Thyroid gland (tissue), 4 donors: ENCODE measurements at regions not wholly inside any gene's neighbourhood (a gene's known extent, or its start where the extent isn't known, plus 50 kb on each side); places are given as distances from the start of the nearest gene placed in this dataset.

Source experiments
- DNase-seq, 2 donors: peaks; one replicate each; pipeline ENCODE4 v3.0.0-alpha.2; 2019
- H3K27ac ChIP-seq, 3 donors: fragments of 200-600 bp; sonication (generic); 1 replicate in 2 of 3; 2 replicates in 1 of 3; pipeline ENCODE4 v1.5.1; 2016 to 2019; ENCODE audit warnings: mild to moderate bottlenecking in 1 of 3, moderate library complexity in 1 of 3
- H3K27me3 ChIP-seq: fragments of 200-600 bp; sonication (generic); one replicate; pipeline ENCODE4 v1.5.1; 2019
- H3K36me3 ChIP-seq, 2 donors: fragments of 200-600 bp; sonication (generic); one replicate each; pipeline ENCODE4 v1.5.1; 2016 to 2019
- H3K4me1 ChIP-seq, 2 donors: fragments of 200-600 bp; sonication (generic); one replicate each; pipeline ENCODE4 v1.5.1; 2017 to 2019
- H3K4me3 ChIP-seq, 3 donors: fragments of 200-600 bp; sonication (generic); replicated peaks in 1 of 3; 1 replicate in 2 of 3; 2 replicates in 1 of 3; pipeline ENCODE4 v1.5.1; 2016; ENCODE audit warnings: mild to moderate bottlenecking in 1 of 3
- H3K9me3 ChIP-seq: fragments of 200-600 bp; sonication (generic); one replicate; pipeline ENCODE4 v1.5.1; 2017
- CTCF ChIP-seq, 6 experiments: fragments of 200-600 bp in 3 of 6; fragments of 450-650 bp in 3 of 6; sonication (generic) in 3 of 6; IDR thresholded peaks; one replicate each; pipeline ENCODE4 v1.5.1; 2016 to 2019; ENCODE audit warnings: antibody characterized with exemption in 6 of 6, mild to moderate bottlenecking in 2 of 6, inconsistent platforms in 1 of 6, moderate library complexity in 1 of 6
- POLR2A ChIP-seq, 2 donors: fragments of 450-650 bp; IDR thresholded peaks; one replicate each; pipeline ENCODE4 v1.6.1; 2017; ENCODE audit warnings: antibody characterized with exemption in 2 of 2, mild to moderate bottlenecking in 2 of 2, moderate library complexity in 1 of 2
- WGBS, 2 donors: methylation state at CpG; one replicate each; pipeline ENCODE4 v1.1.5; 2017; 5-methylcytosine and 5-hydroxymethylcytosine counted together
- intact Hi-C: fragments of 100-400 bp; cut with DNase I; formaldehyde crosslinking; loops from one replicate; pipeline ENCODE4 v1.15.1; 2023

DNA sequence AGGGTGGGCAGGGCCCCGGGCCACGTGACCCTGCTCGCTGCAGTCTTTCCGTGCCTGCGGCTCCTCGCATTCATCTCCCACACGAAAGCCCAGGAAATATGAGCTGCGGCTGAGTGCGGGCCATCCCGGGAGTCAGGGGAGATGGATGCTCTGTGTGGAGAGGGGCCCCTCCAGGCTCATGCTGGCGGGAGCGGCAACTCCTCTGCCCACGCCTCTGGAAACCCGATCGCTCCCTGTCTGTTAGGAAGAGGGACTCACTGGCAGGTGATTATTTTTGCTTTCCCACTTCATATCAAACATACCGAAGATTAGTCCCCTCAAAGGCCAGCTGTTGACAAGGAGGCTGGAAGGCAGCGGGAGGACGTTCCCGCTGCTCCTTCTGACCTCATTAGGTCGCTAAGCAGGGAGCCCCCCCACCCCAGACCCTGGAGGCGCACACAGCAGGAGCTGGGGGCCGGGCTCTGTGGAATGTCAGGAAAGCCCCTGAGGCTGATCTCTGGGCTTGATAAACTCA lies 228.5 kb downstream of the FOXL1 start:
- Histone ChIP-seq H3K4me3 (no peak overlapping the region), H3K27ac (no peak overlapping the region), H3K27me3 (no peaks in the 10 kb centered on the region), H3K4me1 (no peaks in the 10 kb centered on the region), H3K9me3 (no peaks in the 10 kb centered on the region), H3K36me3 (no peaks in the 10 kb centered on the region)
- TF ChIP-seq POLR2A (IDR thresholded peaks at IDR 0.05) (no peak), CTCF (IDR thresholded peaks at IDR 0.05) (no peak)
- 39 to 52% methylated on average over 22 of the region's 22 CpGs for whole genome bisulfite sequencing, 2 donors
- intact Hi-C loops: no loop called here
- no peak for DNase-seq

- WGBS, 2 donors: 85 to 86% methylated on average over 14 to 18 of the region's 18 CpGs
- no peak overlapping the region for H3K4me3 ChIP-seq
- DNase-seq: no peak
- no peaks in the 10 kb centered on the region for H3K27me3 ChIP-seq
- no peak overlapping the region for H3K27ac ChIP-seq
- H3K36me3 ChIP-seq: no peaks in the 10 kb centered on the region
- TF ChIP-seq POLR2A (IDR thresholded peaks at IDR 0.05): no peak
- intact Hi-C loops: no loop called here
- H3K4me1 ChIP-seq: no peaks in the 10 kb centered on the region
- no peaks in the 10 kb centered on the region for H3K9me3 ChIP-seq
Observed at GRCh38 chr16:86808863-86809444, 230.6 kb downstream of the FOXL1 start.

DNA sequence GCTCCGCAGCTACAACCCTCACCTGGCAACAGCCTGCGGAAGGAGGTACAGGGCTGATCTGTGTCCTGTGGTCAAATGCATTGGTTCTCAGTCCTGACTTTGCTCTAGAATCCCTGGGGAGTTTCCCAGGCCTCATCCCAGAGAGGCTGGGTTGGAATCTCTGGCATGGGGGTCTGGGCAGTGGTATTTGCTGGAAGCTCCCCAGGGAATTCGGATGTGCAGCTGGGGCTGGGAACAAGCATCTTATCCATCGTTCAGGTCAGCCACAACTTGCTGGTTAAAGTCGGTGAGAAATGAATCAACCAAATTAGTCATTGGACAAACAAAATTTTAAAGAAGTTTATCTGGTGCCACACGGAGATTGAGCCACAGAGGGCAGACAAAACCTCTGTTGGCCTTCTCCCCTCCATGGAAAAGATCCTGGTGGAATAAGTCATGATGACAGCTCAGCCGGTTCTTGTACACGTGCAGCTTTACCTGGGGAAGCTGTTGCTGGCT lies 231.2 kb downstream of the FOXL1 start:
- intact Hi-C loops: no loop called here
- Histone ChIP-seq H3K36me3 (no peaks in the 10 kb centered on the region), H3K4me3 (no peak overlapping the region), H3K9me3 (no peaks in the 10 kb centered on the region), H3K4me1 (no peaks in the 10 kb centered on the region), H3K27ac (no peak overlapping the region), H3K27me3 (no peaks in the 10 kb centered on the region)
- DNase-seq: no peak
- TF ChIP-seq POLR2A (IDR thresholded peaks at IDR 0.05): no peak
- TF ChIP-seq CTCF (IDR thresholded peaks at IDR 0.05): no peak
- WGBS, 2 donors: 75 to 80% methylated on average over 8 of the region's 8 CpGs

DNA sequence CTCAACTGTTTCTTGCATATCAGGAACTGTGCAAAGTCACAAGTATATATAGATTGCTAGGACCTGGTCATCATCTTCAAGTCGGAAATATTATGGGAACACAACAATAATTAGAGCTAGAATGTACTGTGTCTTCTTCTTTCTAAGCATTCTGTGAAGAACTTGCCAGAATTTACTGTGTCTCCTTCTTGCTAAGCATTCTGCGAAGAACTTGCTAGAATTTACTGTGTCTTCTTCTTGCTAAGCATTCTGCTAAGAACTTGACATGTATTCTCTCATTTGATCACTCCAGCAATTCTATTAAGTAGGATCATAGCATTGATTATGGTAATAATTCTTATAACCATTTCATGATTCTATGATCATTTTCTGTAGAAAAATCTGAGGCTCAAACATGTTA lies 231.7 kb downstream of the FOXL1 start:
- TF ChIP-seq POLR2A (IDR thresholded peaks at IDR 0.05): no peak
- no peak for TF ChIP-seq CTCF (IDR thresholded peaks at IDR 0.05)
- DNase-seq: no peak
- intact Hi-C loops: no loop called here
- no peaks in the 10 kb centered on the region for H3K36me3 ChIP-seq
- no peaks in the 10 kb centered on the region for H3K4me1 ChIP-seq
- WGBS, 2 donors: 92 to 97% methylated on average over 2 of the region's 2 CpGs
- H3K9me3 ChIP-seq: no peaks in the 10 kb centered on the region
- no peak overlapping the region for H3K27ac ChIP-seq
- H3K4me3 ChIP-seq: no peak overlapping the region
- H3K27me3 ChIP-seq: no peaks in the 10 kb centered on the region

DNA sequence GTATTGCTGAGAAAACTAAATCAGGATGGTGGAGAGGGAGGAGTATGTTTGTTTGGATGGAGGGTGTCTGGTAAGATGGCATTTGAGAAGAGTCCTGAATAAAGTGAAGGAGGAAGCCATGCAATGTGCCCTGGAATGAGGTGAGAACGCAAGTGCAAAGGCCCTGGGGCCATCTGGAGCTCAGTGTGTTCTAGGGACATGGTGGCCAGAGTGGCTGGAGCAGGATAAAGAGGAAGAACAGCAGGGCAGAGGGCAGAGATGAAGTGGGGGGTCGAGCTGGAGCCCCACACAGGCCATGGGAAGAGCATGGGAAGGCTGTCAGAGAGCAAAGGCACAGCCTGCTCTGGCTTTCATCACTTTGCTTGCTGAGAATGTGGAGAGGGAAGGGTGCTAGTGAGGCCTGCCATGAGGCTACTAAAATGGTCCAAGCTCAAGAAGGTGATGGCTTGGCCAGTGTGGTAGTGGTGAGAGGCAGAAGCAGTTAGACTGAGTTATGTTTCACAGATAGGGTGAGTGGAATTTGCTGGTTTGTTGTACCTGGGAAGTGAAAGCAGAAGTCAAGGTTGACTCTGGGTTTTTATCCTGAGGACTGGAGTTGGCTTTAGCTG lies 234.1 kb downstream of the FOXL1 start:
- Histone ChIP-seq H3K36me3 (no peaks in the 10 kb centered on the region), H3K9me3 (no peaks in the 10 kb centered on the region), H3K27me3 (no peaks in the 10 kb centered on the region), H3K27ac (no peak overlapping the region), H3K4me1 (no peaks in the 10 kb centered on the region), H3K4me3 (no peak overlapping the region)
- DNase-seq: no peak
- TF ChIP-seq POLR2A (IDR thresholded peaks at IDR 0.05): no peak
- no peak for TF ChIP-seq CTCF (IDR thresholded peaks at IDR 0.05)
- intact Hi-C loops: no loop called here
- 72 to 75% methylated on average over 2 of the region's 2 CpGs for WGBS, 2 donors
